MG63 (cell line): ENCODE measurements at regions not wholly inside any gene's neighbourhood (a gene's known extent, or its start where the extent isn't known, plus 50 kb on each side); places are given as distances from the start of the nearest gene placed in this dataset.

Experiments
- DNase-seq: peaks from one replicate; pipeline ENCODE4 v3.0.0-alpha.2; 2020
- H3K27me3 ChIP-seq: fragments of 250-450 bp; sonication (Bioruptor Pico); 2 replicates; pipeline ENCODE4 v1.5.1; 2020; ENCODE audit warnings: mild to moderate bottlenecking, moderate library complexity
- H3K36me3 ChIP-seq: fragments of 250-450 bp; sonication (Bioruptor Pico); 2 replicates; pipeline ENCODE4 v1.5.1; 2020; ENCODE audit warnings: mild to moderate bottlenecking, moderate library complexity
- H3K4me3 ChIP-seq: fragments of 250-450 bp; sonication (Bioruptor Pico); 2 replicates; pipeline ENCODE4 v1.5.1; 2020; ENCODE audit warnings: mild to moderate bottlenecking, moderate library complexity
- H3K9me3 ChIP-seq: fragments of 250-450 bp; sonication (Bioruptor Pico); 2 replicates; pipeline ENCODE4 v1.5.1; 2020; ENCODE audit warnings: mild to moderate bottlenecking, moderate library complexity

DNA sequence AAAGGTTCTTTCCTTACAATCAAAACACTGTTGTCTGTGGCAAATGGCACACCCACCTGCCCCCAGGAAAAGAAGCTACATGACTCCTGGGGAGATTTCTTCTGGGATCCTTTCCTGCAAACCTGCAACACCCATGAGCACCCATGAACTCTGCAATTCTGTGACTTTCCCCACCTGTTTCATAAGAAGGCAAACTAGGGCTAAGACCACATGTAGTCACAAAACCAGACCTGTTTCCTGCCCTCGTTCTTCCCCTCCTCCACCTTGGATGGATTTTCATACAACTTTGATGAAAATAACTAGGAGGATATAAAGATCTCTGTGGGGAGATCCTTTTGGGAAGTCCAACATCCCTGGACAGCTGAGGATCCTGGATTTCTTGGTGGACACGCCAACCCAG, 1084.7 kb downstream of the BCL11B start:
- no peak for DNase-seq
- H3K27me3 ChIP-seq, result no peaks in the 10 kb centered on the region
- H3K4me3 ChIP-seq, result no peak overlapping the region
- H3K36me3 ChIP-seq, result no peaks in the 10 kb centered on the region
- no peaks in the 10 kb centered on the region for H3K9me3 ChIP-seq

DNA sequence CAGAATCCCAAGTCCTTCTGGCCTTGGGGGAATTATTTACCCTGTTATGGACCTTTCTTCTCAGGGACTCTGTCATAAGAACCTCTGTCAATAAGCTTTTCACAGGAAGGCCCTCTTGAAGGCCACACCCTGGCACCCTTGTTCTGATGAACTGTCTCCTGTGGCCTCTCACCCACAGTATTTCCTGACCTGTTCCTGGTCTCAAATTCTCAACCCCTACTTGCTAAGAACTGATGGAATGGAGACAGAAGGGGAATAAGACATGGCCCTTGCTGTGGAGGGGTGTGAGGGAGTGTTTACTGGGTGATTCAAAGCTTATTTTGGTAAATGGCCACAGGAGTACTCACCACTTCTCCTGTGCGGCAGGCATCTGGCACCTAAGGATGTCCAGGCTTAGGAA, 1082.9 kb downstream of the BCL11B start:
- Histone ChIP-seq H3K4me3 (no peak overlapping the region), H3K36me3 (no peaks in the 10 kb centered on the region), H3K27me3 (no peaks in the 10 kb centered on the region), H3K9me3 (no peaks in the 10 kb centered on the region)
- DNase-seq, result no peak

DNA sequence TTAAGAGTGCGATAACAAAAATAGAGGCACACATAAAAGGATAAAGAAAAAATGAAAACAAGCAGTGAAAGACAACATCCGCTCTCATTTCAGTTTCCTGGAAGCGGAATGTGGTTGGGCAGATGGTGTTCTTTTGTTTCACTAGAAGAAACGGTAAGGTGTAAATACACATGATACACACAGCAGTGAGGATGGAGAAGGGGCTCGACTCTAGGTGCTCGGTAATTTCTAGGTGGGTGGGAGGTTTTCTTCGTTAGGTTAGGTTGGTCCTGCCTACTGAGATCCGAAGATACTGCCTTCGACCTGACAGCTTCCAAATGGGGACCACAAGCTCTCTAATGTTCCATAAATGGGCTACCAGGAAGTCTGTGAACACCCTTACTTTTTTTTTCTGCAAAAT, 1082.5 kb downstream of the BCL11B start:
- no peaks in the 10 kb centered on the region for H3K27me3 ChIP-seq
- DNase-seq, result no peak
- H3K36me3 ChIP-seq, result no peaks in the 10 kb centered on the region
- no peaks in the 10 kb centered on the region for H3K9me3 ChIP-seq
- no peak overlapping the region for H3K4me3 ChIP-seq

DNA sequence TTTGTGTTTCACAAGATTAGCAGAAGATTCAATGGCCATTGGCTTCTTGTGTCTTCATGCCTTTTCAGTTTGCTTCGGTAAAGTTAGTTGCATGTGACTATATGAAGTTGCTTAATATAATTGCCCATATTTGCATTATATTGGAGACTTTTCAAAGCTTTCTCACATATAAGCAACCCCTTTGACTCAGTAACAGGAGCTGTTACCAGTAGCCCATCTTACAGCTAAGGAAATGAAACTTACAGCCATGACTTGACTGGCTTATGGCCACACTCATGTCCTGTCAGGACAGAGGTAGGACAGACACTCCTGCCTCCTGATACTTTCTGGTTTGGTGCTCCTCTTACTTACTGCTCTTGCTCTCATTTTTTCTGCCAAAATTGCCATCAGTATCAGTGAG, 1082.1 kb downstream of the BCL11B start:
- no peak for DNase-seq
- no peaks in the 10 kb centered on the region for H3K9me3 ChIP-seq
- H3K27me3 ChIP-seq, result no peaks in the 10 kb centered on the region
- H3K36me3 ChIP-seq, result no peaks in the 10 kb centered on the region
- H3K4me3 ChIP-seq, result no peak overlapping the region

DNA sequence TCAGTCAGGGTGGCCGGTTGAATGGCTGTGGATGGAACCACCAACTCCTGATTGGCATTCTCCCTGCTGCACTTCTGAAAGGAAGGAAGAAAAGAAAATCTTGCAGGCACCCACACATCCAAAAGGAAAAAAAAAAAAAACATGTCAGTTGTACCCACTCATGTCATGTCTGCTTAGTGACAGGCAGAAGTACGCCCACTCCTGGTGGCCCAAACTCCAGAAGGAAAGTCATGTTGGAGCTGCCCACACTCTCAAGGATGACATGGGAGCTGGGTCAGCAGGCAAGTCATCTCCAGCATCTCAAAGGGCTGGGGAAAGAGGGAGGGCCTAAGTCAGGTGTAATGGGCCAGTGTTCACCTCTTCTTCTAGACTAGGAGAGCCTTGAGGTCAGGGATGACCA, 1079.1 kb downstream of the BCL11B start:
- Histone ChIP-seq H3K27me3 (no peaks in the 10 kb centered on the region), H3K36me3 (no peaks in the 10 kb centered on the region), H3K4me3 (no peak overlapping the region), H3K9me3 (no peaks in the 10 kb centered on the region)
- no peak for DNase-seq

DNA sequence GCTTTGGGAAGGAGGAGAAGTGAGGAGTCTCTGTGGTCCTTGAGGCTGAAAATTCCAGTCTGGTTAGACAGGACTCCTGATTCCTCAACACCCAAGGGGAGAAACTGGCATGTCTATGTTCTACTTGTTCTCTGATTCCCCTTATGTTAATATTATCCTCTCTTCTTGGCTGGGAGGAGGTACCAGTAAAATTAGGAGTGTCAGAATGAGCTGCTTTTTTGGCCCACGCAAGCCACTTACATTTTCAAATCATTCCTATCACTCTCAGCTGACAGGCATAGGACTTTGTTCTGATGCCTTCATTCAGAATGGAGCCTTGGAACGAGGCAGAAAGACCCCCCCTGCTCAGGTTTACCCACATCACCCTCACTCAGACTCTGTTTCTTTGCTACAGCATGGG, 1077.2 kb downstream of the BCL11B start:
- no peak for DNase-seq
- Histone ChIP-seq H3K9me3 (no peaks in the 10 kb centered on the region), H3K27me3 (no peaks in the 10 kb centered on the region), H3K4me3 (no peak overlapping the region), H3K36me3 (no peaks in the 10 kb centered on the region)

DNA sequence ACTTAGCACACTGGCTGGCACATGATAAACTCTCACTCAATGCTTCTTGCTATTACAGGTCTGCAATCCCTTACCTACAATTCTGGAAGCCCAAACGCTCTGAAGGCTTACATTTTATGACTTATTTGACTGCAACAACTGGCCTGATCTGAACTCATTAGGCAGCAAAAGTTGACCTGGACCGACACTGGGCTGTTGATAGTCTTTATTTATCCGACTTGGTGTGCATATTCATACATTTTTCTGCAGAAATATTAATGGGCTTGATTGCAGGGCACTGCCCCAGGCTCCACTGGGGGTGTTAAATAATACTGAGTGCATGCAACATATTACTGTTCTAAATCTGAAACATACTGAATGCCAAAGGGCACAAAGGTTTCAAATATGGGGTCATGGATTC, 1076.7 kb downstream of the BCL11B start:
- no peak for DNase-seq
- Histone ChIP-seq H3K36me3 (no peaks in the 10 kb centered on the region), H3K9me3 (no peaks in the 10 kb centered on the region), H3K4me3 (no peak overlapping the region), H3K27me3 (no peaks in the 10 kb centered on the region)

DNA sequence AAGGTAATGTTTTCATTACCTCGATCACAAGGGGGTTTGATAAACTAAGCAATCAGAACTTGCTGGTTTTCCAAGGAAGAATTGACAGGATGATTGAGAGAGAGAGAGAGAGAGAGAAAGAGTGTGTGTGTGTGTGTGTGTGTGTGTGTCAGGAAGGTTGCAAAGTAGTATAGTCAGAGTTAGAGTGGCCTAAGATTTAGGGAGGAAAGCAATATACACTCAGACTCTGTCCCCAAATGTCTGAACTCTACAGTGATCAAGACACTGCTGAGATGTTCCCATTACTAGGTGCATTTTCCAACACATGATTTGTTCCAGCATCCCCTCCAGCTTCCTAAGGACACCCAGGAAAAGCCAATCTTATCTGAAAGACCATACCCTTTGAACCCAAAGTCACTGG, 1074.1 kb downstream of the BCL11B start:
- Histone ChIP-seq H3K27me3 (no peaks in the 10 kb centered on the region), H3K36me3 (no peaks in the 10 kb centered on the region)

DNA sequence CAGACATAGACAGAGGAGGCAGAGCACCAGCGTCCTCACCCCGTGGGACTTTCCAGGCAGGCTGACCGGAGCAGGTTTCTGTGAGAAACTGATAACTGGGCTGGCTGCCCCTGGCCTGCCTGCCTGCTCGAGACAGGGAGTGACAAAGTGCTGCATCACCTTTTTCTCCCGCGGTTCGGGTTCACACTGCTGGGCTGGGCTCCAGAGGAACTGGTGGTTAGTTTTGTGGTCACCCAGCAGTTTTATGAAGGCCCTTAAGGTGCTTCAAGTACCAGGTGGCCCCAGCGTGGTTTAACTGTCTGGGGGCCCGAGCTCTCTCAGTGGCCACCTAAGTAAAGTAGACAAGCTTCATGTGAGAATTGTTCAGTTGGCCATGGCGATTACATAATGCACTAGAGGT, 1073.6 kb downstream of the BCL11B start:
- Histone ChIP-seq H3K36me3 (no peaks in the 10 kb centered on the region), H3K4me3 (no peak overlapping the region), H3K9me3 (no peaks in the 10 kb centered on the region), H3K27me3 (no peaks in the 10 kb centered on the region)
- DNase-seq, result no peak

More for the DNA sequence above, 1074.1 kb downstream of the BCL11B start:
- no peak for DNase-seq
- no peak overlapping the region for H3K4me3 ChIP-seq
- no peaks in the 10 kb centered on the region for H3K9me3 ChIP-seq

DNA sequence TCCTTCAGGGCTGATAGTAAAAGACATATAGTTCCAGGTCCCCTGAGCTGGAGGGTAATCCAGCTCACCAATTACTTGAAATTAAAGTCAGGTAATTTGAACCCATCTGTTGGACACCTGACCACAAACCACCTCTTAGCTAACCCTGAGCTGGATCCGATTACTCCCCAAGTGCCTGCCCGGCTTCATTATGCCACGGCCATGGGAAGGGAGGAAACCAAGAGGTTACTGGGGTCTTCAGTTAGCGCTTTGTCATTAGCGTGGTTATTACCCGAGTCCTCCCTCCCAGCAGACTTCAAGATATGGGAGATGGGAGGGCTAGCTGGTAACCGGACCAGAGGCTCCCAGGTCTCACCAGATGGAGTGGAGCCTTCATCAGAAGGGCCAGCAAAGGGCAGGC, 1071.4 kb downstream of the BCL11B start:
- Histone ChIP-seq H3K36me3 (no peaks in the 10 kb centered on the region), H3K4me3 (no peak overlapping the region), H3K27me3 (no peaks in the 10 kb centered on the region), H3K9me3 (no peaks in the 10 kb centered on the region)
- no peak for DNase-seq

DNA sequence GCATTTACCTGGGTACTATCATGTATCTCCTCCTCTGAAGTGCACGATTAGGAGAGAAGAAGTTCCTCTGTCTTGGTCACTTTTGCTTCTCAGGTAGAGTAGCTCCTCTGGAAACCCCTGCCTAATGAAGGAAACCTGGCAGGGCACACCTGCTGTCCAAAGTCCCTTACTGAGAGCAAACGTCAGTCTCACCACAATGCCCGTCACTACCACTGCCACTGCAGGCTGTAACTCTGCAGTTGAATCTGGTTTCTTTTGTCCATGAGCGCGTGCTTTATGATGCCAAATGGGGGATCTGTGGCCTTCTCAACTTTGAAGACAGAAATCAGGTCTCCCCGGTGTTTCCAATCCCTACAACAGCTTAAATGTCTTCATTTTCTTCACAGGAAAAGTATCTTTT, 1068.6 kb downstream of the BCL11B start:
- Histone ChIP-seq H3K9me3 (no peaks in the 10 kb centered on the region), H3K27me3 (no peaks in the 10 kb centered on the region), H3K36me3 (no peaks in the 10 kb centered on the region), H3K4me3 (no peak overlapping the region)
- DNase-seq, result no peak

DNA sequence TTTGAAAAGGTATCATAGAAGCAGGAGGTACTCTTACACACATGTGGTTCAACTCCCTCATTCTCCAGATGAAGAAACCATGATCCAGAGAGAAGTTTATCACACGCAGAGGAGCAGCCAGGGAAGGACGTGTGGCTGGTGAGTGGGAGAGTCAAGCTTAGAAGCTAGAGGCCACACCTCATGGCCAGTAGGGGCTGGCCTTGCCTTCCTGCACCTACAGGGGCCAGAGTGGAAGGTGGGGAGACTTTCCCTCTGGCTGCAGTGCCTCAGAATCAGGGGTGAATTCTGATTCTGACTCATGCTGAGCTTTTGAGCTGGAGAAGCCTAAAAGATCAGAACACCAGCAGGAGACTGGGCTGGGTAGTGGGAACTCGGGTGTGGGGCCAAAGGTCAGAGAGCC, 1067.9 kb downstream of the BCL11B start:
- no peak overlapping the region for H3K4me3 ChIP-seq
- DNase-seq, result no peak
- H3K27me3 ChIP-seq, result no peaks in the 10 kb centered on the region
- H3K9me3 ChIP-seq, result no peaks in the 10 kb centered on the region
- no peaks in the 10 kb centered on the region for H3K36me3 ChIP-seq

DNA sequence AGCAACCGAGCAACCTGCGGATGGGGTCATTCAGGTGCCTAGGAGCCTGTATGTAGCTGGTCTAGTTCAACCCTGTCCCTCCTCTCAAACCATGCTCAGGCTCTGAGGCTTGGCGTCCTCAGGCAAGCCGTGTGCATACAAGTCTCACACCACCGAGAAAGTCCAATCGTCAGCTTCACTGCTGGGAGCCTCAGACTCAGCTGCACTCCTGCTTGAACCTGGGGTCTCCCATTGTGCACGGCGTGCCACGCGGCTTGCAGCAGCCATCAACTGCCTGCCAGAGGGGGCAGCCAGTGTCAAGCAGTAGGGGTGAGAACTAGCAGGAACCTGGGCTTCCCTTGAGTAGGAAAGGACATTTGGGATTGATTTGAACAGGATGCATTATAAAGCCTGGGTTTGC, 1064.6 kb downstream of the BCL11B start:
- Histone ChIP-seq H3K4me3 (no peak overlapping the region), H3K36me3 (no peaks in the 10 kb centered on the region), H3K9me3 (no peaks in the 10 kb centered on the region), H3K27me3 (no peaks in the 10 kb centered on the region)
- DNase-seq, result no peak

DNA sequence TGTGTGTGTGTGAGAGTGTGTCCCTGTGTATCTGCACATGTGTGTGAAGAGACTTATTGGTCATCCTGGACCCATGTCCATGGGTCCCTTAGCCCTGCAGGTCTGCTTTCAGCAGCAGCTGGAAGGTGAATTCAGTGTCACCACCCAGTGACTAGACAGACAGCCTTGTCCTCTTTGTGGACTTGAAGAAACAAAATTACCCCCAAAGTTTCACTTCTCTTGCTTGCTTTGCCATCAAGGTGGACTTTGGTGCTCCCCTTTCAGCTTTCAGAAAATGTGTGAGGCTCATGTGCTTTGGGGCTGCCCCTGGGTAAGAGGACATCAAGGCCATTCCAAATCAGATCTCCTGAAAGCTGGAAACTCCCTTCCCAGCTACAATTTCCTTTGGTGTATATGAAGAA, 1063.8 kb downstream of the BCL11B start:
- Histone ChIP-seq H3K4me3 (no peak overlapping the region), H3K9me3 (no peaks in the 10 kb centered on the region), H3K27me3 (no peaks in the 10 kb centered on the region), H3K36me3 (no peaks in the 10 kb centered on the region)
- DNase-seq, result no peak

DNA sequence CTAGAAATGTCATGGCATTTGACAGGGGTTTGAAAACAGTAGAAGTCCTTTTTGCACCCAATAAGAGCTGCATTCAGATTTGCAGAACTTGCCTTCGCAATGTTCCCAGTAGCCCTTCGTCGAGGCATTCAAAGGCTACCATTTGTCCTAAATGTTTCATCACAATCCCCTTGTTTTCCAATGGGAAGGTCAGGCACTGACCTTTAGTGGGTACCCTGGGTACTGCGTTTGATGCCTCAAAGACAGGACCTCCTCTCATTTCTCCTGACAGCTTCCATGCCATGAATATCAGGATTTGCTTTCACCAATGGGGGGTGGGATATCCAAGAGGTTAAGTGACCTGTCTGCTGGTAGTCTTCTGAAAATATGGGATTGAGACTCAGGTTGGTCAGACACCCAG, 1063.1 kb downstream of the BCL11B start:
- H3K27me3 ChIP-seq, result no peaks in the 10 kb centered on the region
- no peaks in the 10 kb centered on the region for H3K9me3 ChIP-seq
- no peak overlapping the region for H3K4me3 ChIP-seq
- H3K36me3 ChIP-seq, result no peaks in the 10 kb centered on the region
- no peak for DNase-seq

DNA sequence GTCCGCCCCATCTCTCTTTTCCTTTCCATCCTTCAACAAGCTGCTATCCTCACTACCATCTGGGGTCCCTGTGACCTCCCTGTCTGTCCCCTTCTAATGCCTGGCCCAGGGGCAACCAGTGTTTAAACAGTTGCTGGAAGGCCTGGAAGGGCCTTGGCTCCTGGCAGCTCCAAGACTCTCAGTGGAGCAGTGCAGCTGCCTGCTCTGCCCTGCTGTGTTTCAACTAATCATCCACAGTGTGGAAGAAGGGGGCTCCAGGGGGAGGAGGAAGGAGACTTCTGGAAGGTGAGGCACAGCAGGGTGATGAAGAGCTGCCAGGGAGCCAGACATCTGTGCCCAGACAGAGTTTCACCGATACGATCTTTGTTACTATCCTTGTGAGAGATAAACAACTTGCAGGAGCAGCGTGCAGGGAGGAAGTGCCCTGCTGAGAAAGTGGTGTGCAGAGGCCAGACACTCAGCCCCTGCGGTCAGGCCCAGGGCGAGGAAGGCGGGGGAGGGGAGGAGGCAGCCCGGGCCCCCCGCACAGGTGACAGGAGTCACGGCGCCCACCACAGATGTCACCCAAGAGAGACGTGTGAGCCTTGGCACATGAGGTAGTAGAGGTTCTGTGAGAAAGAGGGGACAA, 1061.8 kb downstream of the BCL11B start:
- H3K4me3 ChIP-seq, result no peak overlapping the region
- H3K9me3 ChIP-seq, result no peaks in the 10 kb centered on the region
- H3K27me3 ChIP-seq, result no peaks in the 10 kb centered on the region
- H3K36me3 ChIP-seq, result no peaks in the 10 kb centered on the region
- no peak for DNase-seq

DNA sequence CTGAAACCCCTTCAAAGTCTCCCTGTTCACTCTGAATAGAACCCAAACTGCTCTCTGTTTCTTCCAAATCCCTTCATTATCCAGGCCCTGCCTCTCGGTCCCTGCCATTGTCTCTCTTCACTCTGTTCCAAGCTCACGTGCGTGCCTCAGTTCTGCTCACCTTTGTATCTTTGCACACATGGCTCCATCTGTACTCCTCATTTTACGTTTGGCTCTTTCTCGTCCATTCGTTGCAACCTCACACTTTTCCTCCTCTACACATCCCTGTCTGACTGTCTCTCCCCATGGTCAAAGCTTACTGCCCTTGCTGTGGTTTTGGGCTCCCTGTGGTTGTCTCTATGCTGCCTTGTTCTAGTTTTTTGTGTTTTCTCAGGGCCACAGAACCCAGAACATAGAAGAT, 1054.5 kb downstream of the BCL11B start:
- Histone ChIP-seq H3K4me3 (no peak overlapping the region), H3K36me3 (no peaks in the 10 kb centered on the region), H3K9me3 (no peaks in the 10 kb centered on the region), H3K27me3 (no peaks in the 10 kb centered on the region)
- no peak for DNase-seq

DNA sequence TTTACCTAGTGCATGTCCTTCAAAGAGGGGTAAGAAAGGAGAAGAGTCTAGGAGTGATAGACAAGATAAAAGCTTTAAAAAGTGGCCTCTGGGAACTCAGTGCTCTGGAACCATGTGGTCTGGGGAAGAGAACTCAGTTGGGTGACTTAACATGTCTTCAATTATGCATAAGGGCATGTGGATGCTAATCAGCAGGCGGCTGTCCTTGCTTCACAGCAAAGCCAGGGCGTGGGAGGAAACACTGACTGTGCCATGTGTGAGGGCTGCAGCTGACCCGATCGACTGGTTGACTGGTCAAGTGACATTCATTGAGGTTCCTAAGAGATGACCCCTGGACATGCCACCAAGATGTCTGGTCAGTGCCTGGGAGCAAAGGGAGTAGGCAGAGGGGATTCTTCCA, 1053.8 kb downstream of the BCL11B start:
- no peak for DNase-seq
- Histone ChIP-seq H3K4me3 (no peak overlapping the region), H3K36me3 (no peaks in the 10 kb centered on the region), H3K27me3 (no peaks in the 10 kb centered on the region), H3K9me3 (no peaks in the 10 kb centered on the region)

DNA sequence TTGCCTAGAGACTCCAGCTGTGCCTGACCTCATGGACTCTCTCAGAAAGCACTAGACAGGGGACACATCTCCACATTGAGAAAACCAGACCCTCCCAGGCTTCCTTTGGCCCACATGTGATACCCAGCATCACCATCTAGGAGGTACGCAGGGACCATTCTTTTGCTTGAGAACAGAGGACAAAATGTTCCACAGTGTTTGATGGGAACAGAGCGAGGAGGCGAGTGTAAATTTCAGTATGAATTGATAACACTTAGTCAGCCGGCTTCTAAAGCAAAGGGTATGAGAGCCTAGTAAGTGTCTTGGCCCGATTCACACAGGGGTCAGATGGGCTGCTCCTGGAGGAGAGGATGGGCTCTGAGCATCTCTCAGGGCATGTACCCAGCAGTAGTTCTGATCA, 1052.4 kb downstream of the BCL11B start:
- H3K9me3 ChIP-seq, result no peaks in the 10 kb centered on the region
- H3K27me3 ChIP-seq, result no peaks in the 10 kb centered on the region
- H3K4me3 ChIP-seq, result no peak overlapping the region
- no peak for DNase-seq
- no peaks in the 10 kb centered on the region for H3K36me3 ChIP-seq
